Thyroid gland (tissue), 4 donors: ENCODE measurements at regions not wholly inside any gene's neighbourhood (a gene's known extent, or its start where the extent isn't known, plus 50 kb on each side); places are given as distances from the start of the nearest gene placed in this dataset.

Source experiments
- CTCF ChIP-seq, 6 experiments: fragments of 200-600 bp in 3 of 6; fragments of 450-650 bp in 3 of 6; sonication (generic) in 3 of 6; IDR thresholded peaks; one replicate each; pipeline ENCODE4 v1.5.1; 2016 to 2019; ENCODE audit warnings: antibody characterized with exemption in 6 of 6, mild to moderate bottlenecking in 2 of 6, inconsistent platforms in 1 of 6, moderate library complexity in 1 of 6
- POLR2A ChIP-seq, 2 donors: fragments of 450-650 bp; IDR thresholded peaks; one replicate each; pipeline ENCODE4 v1.6.1; 2017; ENCODE audit warnings: antibody characterized with exemption in 2 of 2, mild to moderate bottlenecking in 2 of 2, moderate library complexity in 1 of 2

DNA sequence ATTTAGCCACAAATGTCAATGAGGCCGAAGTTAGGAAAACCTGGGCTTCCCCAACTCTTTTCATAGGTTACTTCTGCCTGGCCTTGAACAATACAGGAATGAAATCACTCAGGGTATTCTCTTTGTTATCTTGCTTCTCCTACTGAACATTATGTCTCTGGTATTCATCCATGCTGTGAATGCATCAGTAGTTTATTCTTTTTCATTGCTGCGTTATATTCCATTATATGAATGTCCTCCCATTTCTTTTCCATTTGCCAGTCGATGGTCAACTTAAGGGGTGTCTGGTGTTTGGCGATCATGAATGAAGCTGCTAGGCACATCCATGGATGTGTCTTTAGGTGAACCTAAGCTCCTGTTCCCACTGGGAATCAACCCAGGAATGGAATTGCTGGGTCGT is 128.3 kb downstream of the CRLF3 start:
- TF ChIP-seq CTCF (IDR thresholded peaks at IDR 0.05) = no peak
- no peak for TF ChIP-seq POLR2A (IDR thresholded peaks at IDR 0.05)
